ENCODE measurements at regions not wholly inside any gene's neighbourhood (a gene's known extent, or its start where the extent isn't known, plus 50 kb on each side); places are given as distances from the start of the nearest gene placed in this dataset.

GRCh38 chr15:70250208-70251201 lies 152.8 kb upstream of the TLE3 start:
- Histone ChIP-seq H3K9ac (no peak overlapping the region), H3K27me3 (ENCODE audit: control insufficient read depth, insufficient read depth, low read length) (no peaks in the 10 kb centered on the region), H3K36me3 (ENCODE audit: control insufficient read depth, insufficient read depth, low read length) (no peaks in the 10 kb centered on the region), H3K9me3 (ENCODE audit: control insufficient read depth, low read length) (no peaks in the 10 kb centered on the region), H2AFZ (no peak overlapping the region), H3K4me1 (no peaks in the 10 kb centered on the region), H3K27ac (no peak overlapping the region), H3K4me3 (ENCODE audit: low read depth, low read length) (no peak overlapping the region), H3K79me2 (no peaks in the 10 kb centered on the region), H3K4me2 (ENCODE audit: low read length) (no peak overlapping the region)
- no peak for TF ChIP-seq CTCF (IDR thresholded peaks at IDR 0.05)

GRCh38 chr15:70249616-70250015 lies 151.9 kb upstream of the TLE3 start:
- no peak for TF ChIP-seq CTCF (IDR thresholded peaks at IDR 0.05)
- no peaks in the 10 kb centered on the region for H3K79me2 ChIP-seq
- H3K27me3 ChIP-seq (ENCODE audit: control insufficient read depth, insufficient read depth, low read length), result no peaks in the 10 kb centered on the region
- H3K4me3 ChIP-seq (ENCODE audit: low read depth, low read length), result no peak overlapping the region
- no peak overlapping the region for H3K4me2 ChIP-seq (ENCODE audit: low read length)
- H2AFZ ChIP-seq, result no peak overlapping the region
- no peak overlapping the region for H3K27ac ChIP-seq
- H3K36me3 ChIP-seq (ENCODE audit: control insufficient read depth, insufficient read depth, low read length), result no peaks in the 10 kb centered on the region
- H3K9me3 ChIP-seq (ENCODE audit: control insufficient read depth, low read length), result no peaks in the 10 kb centered on the region
- no peak overlapping the region for H3K9ac ChIP-seq
- no peaks in the 10 kb centered on the region for H3K4me1 ChIP-seq

- Histone ChIP-seq H3K9ac (no peak overlapping the region), H3K4me2 (ENCODE audit: low read length) (no peak overlapping the region), H3K9me3 (ENCODE audit: control insufficient read depth, low read length) (no peaks in the 10 kb centered on the region), H3K4me3 (ENCODE audit: low read depth, low read length) (no peak overlapping the region), H2AFZ (no peak overlapping the region), H3K36me3 (ENCODE audit: control insufficient read depth, insufficient read depth, low read length) (no peaks in the 10 kb centered on the region), H3K27me3 (ENCODE audit: control insufficient read depth, insufficient read depth, low read length) (no peaks in the 10 kb centered on the region), H3K79me2 (no peaks in the 10 kb centered on the region), H3K4me1 (no peaks in the 10 kb centered on the region), H3K27ac (no peak overlapping the region)
- TF ChIP-seq CTCF (IDR thresholded peaks at IDR 0.05), result no peak
Measured at GRCh38 chr15:70248116-70249025, 150.7 kb upstream of the TLE3 start.

- no peak for TF ChIP-seq CTCF (IDR thresholded peaks at IDR 0.05)
- no peak overlapping the region for H3K9ac ChIP-seq
- H3K4me3 ChIP-seq (ENCODE audit: low read depth, low read length), result no peak overlapping the region
- no peaks in the 10 kb centered on the region for H3K9me3 ChIP-seq (ENCODE audit: control insufficient read depth, low read length)
- no peak overlapping the region for H3K27ac ChIP-seq
- H2AFZ ChIP-seq, result no peak overlapping the region
- no peak overlapping the region for H3K4me2 ChIP-seq (ENCODE audit: low read length)
- no peaks in the 10 kb centered on the region for H3K79me2 ChIP-seq
- no peaks in the 10 kb centered on the region for H3K36me3 ChIP-seq (ENCODE audit: control insufficient read depth, insufficient read depth, low read length)
- H3K4me1 ChIP-seq, result no peaks in the 10 kb centered on the region
- no peaks in the 10 kb centered on the region for H3K27me3 ChIP-seq (ENCODE audit: control insufficient read depth, insufficient read depth, low read length)
Measured at GRCh38 chr15:70247281-70247680, 149.6 kb upstream of the TLE3 start.

Measured in parathyroid adenoma (tissue), 2 donors.